Spinal cord (tissue), 9 donors: ENCODE measurements at regions not wholly inside any gene's neighbourhood (a gene's known extent, or its start where the extent isn't known, plus 50 kb on each side); places are given as distances from the start of the nearest gene placed in this dataset.
"Not testable (repeated sequence)": the region's sequence is repeated elsewhere in the genome, so short reads cannot be mapped to it uniquely, and the experiment has no call there.

Experiments
- DNase-seq, 6 donors: peaks; one replicate each; pipeline versions ENCODE4 v3.0.0 to v3.0.0-alpha.2; 2013 to 2015; ENCODE audit warnings: low spot score in 6 of 6, low read depth in 4 of 6
- H3K27ac ChIP-seq: one replicate; pipeline ENCODE4 v1.5.1; 2013; ENCODE audit warnings: low read depth, low read length, control low read depth
- H3K27me3 ChIP-seq: one replicate; pipeline ENCODE4 v1.6.1; 2013; ENCODE audit warnings: low read length; ENCODE audit not compliant: control insufficient read depth, insufficient read depth
- H3K36me3 ChIP-seq: one replicate; pipeline ENCODE4 v1.6.1; 2013; ENCODE audit warnings: low read length; ENCODE audit not compliant: control insufficient read depth, insufficient read depth
- H3K4me1 ChIP-seq: one replicate; pipeline ENCODE4 v1.6.1; 2013; ENCODE audit warnings: low read length; ENCODE audit not compliant: control insufficient read depth, insufficient read depth
- H3K4me3 ChIP-seq: one replicate; pipeline ENCODE4 v1.5.1; 2013; ENCODE audit warnings: low read depth, low read length, control low read depth
- H3K9me3 ChIP-seq: one replicate; pipeline ENCODE4 v1.6.1; 2013; ENCODE audit warnings: low read length; ENCODE audit not compliant: control insufficient read depth, insufficient read depth
- WGBS: methylation state at CpG from one replicate; pipeline ENCODE4 v1.1.5; 2013; ENCODE audit warnings: missing lambda C conversion rate; ENCODE audit not compliant: insufficient coverage; 5-methylcytosine and 5-hydroxymethylcytosine counted together
- donor health status: healthy.

GRCh38 chr10:6995341-6995740 is 415.3 kb upstream of the PRKCQ start:
- H3K27me3 ChIP-seq = peaks cover 2% of the 10 kb centered on the region
- no peaks in the 10 kb centered on the region for H3K9me3 ChIP-seq
- WGBS = no CpG with 5 or more reads among the region's 3 CpGs
- H3K4me1 ChIP-seq = peaks cover 3% of the 10 kb centered on the region
- H3K36me3 ChIP-seq = no peaks in the 10 kb centered on the region
- H3K27ac ChIP-seq = no peak overlapping the region
- H3K4me3 ChIP-seq = no peak overlapping the region
- no peak for DNase-seq

- no peak overlapping the region for H3K4me3 ChIP-seq
Observed at GRCh38 chr10:6990891-6991290, 410.8 kb upstream of the PRKCQ start.

DNA sequence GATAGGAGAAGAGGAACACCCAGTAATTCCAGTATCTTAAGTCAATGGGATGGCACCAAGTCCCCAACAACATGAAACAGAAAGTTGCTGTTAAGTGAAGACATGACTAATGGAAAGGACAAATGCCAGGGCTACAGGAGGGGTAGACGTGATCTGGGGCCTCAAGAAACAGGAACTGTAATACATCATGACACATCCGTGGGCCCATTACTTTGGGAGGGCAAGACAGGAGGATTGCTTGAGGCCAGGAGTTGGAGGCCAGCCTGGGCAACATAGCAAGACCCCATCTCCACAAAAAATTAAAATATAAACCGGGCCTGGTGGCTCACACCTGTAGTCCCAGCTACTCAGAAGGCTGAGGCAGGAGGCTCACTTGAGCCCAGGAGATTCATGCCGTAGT is 408.6 kb upstream of the PRKCQ start:
- no peaks in the 10 kb centered on the region for H3K36me3 ChIP-seq
- WGBS = 100% methylated on average over 3 of the region's 4 CpGs
- no peak overlapping the region for H3K4me3 ChIP-seq

More at GRCh38 chr10:6990891-6991290, 410.8 kb upstream of the PRKCQ start:
- peaks cover 11% of the 10 kb centered on the region for H3K4me1 ChIP-seq
- H3K9me3 ChIP-seq = no peaks in the 10 kb centered on the region
- no peaks in the 10 kb centered on the region for H3K36me3 ChIP-seq
- no peak overlapping the region for H3K27ac ChIP-seq
- no peak for DNase-seq
- H3K27me3 ChIP-seq = no peaks in the 10 kb centered on the region

DNA sequence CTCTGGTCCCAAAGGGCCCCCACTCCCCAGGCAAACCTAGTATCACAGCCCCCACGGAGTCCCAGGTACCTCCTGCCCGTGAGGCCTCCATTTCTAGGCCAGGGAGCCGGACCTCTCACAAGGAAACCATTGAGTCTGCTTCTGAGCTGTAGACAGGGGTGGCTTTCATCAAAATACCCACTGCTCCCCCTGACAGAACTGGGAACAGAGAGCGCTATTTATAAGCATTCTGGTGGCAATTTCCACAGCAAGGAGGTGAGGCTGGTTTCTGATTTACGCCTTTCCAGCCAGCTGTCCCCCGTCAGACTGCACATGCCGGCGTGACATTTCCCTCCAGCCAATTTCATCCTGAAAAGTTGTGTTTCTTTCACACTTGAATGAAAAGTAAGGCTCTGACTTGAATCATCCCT is 407.5 kb upstream of the PRKCQ start:
- Histone ChIP-seq H3K27me3 (no peaks in the 10 kb centered on the region), H3K27ac (peak overlapping the region; percentile 79), H3K4me1 (peaks cover 11% of the 10 kb centered on the region), H3K9me3 (no peaks in the 10 kb centered on the region), H3K36me3 (no peaks in the 10 kb centered on the region), H3K4me3 (no peak overlapping the region)
- DNase-seq = peak in 5 of 6 donors; percentile 39 to 83 (median 48)
- 50% methylated on average over 5 of the region's 8 CpGs for WGBS

More for the DNA sequence above, 408.6 kb upstream of the PRKCQ start:
- peaks cover 11% of the 10 kb centered on the region for H3K4me1 ChIP-seq
- no peak overlapping the region for H3K27ac ChIP-seq
- H3K27me3 ChIP-seq = no peaks in the 10 kb centered on the region
- H3K9me3 ChIP-seq = no peaks in the 10 kb centered on the region
- no peak for DNase-seq

- no peak for DNase-seq
- Histone ChIP-seq H3K27me3 (no peaks in the 10 kb centered on the region), H3K36me3 (no peaks in the 10 kb centered on the region), H3K9me3 (no peaks in the 10 kb centered on the region), H3K4me1 (peaks cover 11% of the 10 kb centered on the region), H3K27ac (peak overlapping the region; percentile 79), H3K4me3 (no peak overlapping the region)
- WGBS = 87% methylated on average over 6 of the region's 10 CpGs
Observed at GRCh38 chr10:6986927-6987326, 406.9 kb upstream of the PRKCQ start.

DNA sequence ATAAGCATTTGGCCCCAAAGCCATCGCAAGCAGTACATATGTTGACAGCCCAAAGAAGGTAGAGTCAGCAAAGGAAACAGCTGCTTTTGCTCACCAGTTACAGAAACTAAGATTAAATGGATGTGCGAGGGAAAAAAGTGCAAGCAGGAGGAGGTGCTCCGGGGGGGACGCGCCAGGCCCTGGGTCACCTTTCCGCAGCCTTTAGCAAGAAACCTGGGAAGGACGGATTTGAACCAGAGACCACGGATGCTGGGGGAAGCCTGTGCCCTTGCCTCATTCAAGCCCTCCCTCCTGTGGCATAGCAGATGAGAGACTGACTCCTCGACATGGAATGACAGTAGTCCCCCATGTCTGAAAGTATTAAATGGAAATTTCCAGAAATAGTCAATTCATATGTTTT is 405.6 kb upstream of the PRKCQ start:
- no peaks in the 10 kb centered on the region for H3K27me3 ChIP-seq
- H3K27ac ChIP-seq = no peak overlapping the region
- no peaks in the 10 kb centered on the region for H3K36me3 ChIP-seq
- WGBS = 96% methylated on average over 7 of the region's 9 CpGs
- DNase-seq = no peak
- H3K4me3 ChIP-seq = no peak overlapping the region
- H3K4me1 ChIP-seq = peaks cover 11% of the 10 kb centered on the region
- H3K9me3 ChIP-seq = no peaks in the 10 kb centered on the region

DNA sequence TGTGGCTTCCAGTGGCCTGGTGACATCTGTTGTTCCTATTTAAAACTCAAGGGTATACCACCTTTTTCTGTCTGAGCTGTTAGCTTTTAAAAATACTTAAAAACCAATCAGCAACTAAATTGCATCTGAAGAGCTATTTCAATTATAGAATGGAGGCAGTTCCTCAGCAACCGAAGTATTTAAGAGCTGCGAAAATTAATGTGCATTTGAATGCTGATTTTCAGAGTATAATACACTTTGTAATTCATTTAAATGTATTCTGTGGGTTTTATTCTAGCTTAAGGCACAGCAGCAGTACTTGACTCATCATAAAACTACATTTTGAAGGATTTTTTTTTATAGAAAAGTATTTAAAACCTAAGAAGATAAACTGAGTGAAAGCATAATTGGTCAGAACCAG is 404.9 kb upstream of the PRKCQ start:
- no CpG with 5 or more reads among the region's 2 CpGs for WGBS
- Histone ChIP-seq H3K27me3 (no peaks in the 10 kb centered on the region), H3K36me3 (no peaks in the 10 kb centered on the region), H3K27ac (no peak overlapping the region), H3K4me3 (no peak overlapping the region), H3K9me3 (no peaks in the 10 kb centered on the region), H3K4me1 (peaks cover 11% of the 10 kb centered on the region)
- DNase-seq = peak in 1 of 6 donors; percentile 79

- H3K4me3 ChIP-seq, H3K27ac ChIP-seq, DNase-seq, H3K27me3 ChIP-seq, H3K9me3 ChIP-seq, H3K36me3 ChIP-seq: not testable (repeated sequence)
- WGBS = 100% methylated on average over 1 of the region's 5 CpGs
- peaks cover 11% of the 10 kb centered on the region for H3K4me1 ChIP-seq
Observed at GRCh38 chr10:6984016-6984415, 403.9 kb upstream of the PRKCQ start.

GRCh38 chr10:6980353-6980752 is 400.3 kb upstream of the PRKCQ start:
- H3K27me3 ChIP-seq = no peaks in the 10 kb centered on the region
- peak in 1 of 6 donors; percentile 27 for DNase-seq
- H3K4me3 ChIP-seq = no peak overlapping the region
- no peaks in the 10 kb centered on the region for H3K4me1 ChIP-seq
- H3K36me3 ChIP-seq = no peaks in the 10 kb centered on the region
- WGBS = 65% methylated on average over 4 of the region's 4 CpGs
- no peak overlapping the region for H3K27ac ChIP-seq
- H3K9me3 ChIP-seq = no peaks in the 10 kb centered on the region

DNA sequence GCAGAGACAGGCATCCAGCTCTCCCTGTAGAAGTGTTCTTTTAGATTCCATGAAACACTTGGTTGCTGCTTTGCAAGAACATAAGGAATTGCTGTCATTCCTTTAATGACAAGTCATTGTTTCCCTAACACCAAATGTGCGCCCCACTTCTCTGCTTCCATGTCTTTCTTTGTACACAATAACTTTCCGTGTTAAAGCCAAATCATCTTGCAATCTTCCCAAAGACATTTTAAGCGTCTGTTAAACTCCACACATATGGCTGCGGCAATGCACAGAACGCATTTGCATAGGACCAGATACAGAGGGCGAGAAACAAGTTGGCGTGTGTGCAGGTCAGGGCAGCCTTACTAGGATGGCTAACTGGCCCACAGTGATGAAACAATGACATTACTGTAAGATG is 399.3 kb upstream of the PRKCQ start:
- Histone ChIP-seq H3K36me3 (no peaks in the 10 kb centered on the region), H3K27ac (no peak overlapping the region)
- 82% methylated on average over 6 of the region's 7 CpGs for WGBS

More for the DNA sequence above, 399.3 kb upstream of the PRKCQ start:
- DNase-seq = peak in 2 of 6 donors; percentile 37 to 70
- Histone ChIP-seq H3K4me3 (no peak overlapping the region), H3K4me1 (no peaks in the 10 kb centered on the region), H3K9me3 (no peaks in the 10 kb centered on the region), H3K27me3 (no peaks in the 10 kb centered on the region)
